Ramos (cell line): ENCODE measurements at regions not wholly inside any gene's neighbourhood (a gene's known extent, or its start where the extent isn't known, plus 50 kb on each side); places are given as distances from the start of the nearest gene placed in this dataset.

ENCODE experiments used
- in situ Hi-C: fragments of 300-500 bp; cut with MboI; formaldehyde crosslinking; loops from one replicate; pipeline ENCODE4 v1.14.3; 2022; ENCODE audit warnings: low sequenced_read_pairs; ENCODE audit not compliant: unreplicated experiment

- in situ Hi-C loops = loop anchor here (25.0 kb wide), 1 partner anchor 1207 kb away; no protein-coding TSS in a partner anchor
These were observed 263.8 kb upstream of the RPS6KA3 start for GRCh38 chrX:20530406-20530921.

DNA sequence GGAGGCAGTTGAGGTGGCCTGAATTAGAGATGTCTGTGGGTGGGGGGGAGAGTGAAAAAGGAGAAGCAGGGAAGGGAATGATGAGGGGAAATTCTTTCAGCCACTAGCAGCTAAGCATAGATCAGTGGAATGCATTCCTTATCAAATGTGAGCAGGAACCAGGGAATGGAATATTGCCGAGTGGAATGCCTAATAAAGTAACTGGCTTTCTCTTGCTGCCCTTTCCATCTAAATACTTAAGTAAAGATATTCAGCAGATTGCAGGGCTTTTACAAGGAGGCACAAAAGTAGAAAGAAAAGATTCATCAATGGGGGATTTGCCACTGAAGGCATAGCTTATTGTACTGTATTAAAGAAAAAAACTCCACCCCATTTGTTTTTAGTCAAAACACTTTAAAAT lies 263.0 kb upstream of the RPS6KA3 start:
- in situ Hi-C loops = loop anchor here (25.0 kb wide), 1 partner anchor 1208 kb away; no protein-coding TSS in a partner anchor

- in situ Hi-C loops = loop anchor here (25.0 kb wide), 1 partner anchor 1208 kb away; no protein-coding TSS in a partner anchor
These were observed 262.6 kb upstream of the RPS6KA3 start for GRCh38 chrX:20529301-20529700.

- in situ Hi-C loops = loop anchor here (25.0 kb wide), 1 partner anchor 1210 kb away; no protein-coding TSS in a partner anchor
These were observed 260.9 kb upstream of the RPS6KA3 start for GRCh38 chrX:20527558-20528011.

DNA sequence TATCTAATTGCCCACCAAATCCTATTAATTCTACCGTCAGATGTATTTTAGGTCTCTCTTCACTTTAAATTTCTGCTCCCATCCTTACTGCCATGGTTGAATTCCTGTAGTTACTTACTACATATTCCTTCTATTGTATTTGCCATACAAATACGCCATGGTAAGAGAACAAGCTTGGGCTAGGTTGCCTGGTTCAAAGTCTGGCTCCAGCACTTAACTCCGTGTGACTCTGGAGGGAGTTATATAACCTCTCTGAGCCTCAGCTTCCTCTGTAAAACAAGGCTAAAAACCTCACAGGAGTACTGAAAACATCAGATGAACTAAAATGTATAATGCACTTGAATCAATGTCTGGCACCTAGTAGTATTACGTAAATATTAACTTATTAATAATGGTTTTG lies 260.3 kb upstream of the RPS6KA3 start:
- in situ Hi-C loops = loop anchor here (25.0 kb wide), 1 partner anchor 1210 kb away; no protein-coding TSS in a partner anchor

- in situ Hi-C loops = no loop called here
These were observed 257.1 kb upstream of the RPS6KA3 start for GRCh38 chrX:20523626-20524312.

DNA sequence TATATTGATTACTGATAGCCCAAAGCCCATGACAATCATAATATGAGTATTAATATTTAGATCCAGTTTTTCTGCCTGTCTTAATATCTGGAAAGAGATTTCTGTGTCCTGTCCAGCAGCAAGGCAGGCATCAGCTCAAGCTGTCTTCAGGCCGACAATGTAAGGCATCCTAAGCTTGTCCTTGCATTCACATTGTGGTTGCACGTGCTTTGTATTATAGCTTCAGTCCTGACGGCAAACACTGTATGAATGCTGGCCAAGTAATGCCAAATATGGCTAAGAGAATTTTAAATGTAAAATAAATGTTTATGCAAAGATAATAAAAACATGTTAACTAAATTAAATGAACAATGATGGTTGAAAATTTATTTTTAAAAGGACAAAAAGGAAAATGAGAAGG lies 255.7 kb upstream of the RPS6KA3 start:
- in situ Hi-C loops = no loop called here

- in situ Hi-C loops = no loop called here
These were observed 254.5 kb upstream of the RPS6KA3 start for GRCh38 chrX:20521222-20521621.

GRCh38 chrX:20519826-20520225 lies 253.1 kb upstream of the RPS6KA3 start:
- in situ Hi-C loops = no loop called here

GRCh38 chrX:20519146-20519545 lies 252.4 kb upstream of the RPS6KA3 start:
- in situ Hi-C loops = no loop called here

DNA sequence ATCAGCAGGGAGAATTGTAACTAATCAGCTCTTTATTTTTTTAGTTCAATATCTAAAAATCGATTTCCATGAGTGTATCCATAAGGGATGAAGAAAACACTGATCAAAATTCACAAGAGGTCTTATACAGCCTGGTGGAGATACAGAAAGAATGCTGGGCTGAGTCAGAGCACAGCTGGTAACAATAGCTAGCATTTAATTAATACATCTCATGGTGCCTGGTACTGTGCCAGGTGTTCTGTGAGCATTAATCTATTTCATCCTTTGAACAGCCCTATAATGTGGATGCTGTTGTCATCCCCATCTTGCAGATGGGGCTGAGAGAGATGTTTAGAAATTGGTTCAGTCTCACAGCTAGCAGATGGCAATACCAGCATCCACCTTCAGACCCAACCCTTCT lies 250.9 kb upstream of the RPS6KA3 start:
- in situ Hi-C loops = no loop called here

DNA sequence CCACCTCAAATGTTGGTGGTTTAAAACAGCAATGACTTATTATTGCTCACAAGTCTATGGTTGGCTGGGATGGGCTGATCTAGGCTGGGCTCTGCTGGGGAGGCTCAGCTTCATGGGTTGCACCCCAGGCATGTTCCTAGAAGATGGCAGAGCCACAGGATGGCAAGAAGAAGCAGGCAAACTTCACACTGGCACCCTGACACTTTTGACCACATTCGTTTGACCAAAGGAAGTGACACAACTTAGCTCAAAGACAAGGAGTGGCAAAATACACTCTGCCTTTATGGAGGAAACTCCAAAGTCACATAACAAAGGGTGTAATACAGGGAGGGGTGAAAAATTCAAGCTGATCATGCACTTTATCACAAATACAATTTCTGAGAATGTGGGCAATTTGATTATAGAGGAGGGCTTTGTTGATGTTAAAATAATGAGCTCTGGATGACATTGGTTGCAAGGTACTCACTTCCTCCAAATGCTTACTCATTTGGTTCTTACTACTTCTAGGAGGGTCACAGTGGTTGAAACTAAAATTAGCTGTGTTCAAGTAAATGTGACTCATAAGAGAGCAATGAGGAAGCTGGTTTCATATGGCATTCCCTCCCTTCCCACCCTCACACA lies 249.2 kb upstream of the RPS6KA3 start:
- in situ Hi-C loops = no loop called here

DNA sequence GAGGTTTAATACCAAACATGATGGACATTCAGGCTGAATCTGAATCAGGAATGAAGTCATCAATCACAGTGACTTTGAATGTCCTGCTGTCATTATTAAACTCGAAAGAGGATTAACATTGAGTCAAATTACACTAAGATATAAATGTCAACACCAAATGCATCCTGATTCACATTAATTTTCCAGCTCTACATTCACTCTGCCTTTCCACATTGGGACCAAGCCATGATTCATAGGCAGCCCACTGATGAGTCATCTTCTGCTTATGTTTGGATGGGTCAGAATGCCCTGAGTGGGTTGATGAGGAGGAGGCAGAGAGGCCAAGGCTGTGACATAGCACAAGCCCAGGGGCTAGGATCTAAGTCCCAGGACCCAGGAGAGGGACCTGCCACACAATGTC lies 247.6 kb upstream of the RPS6KA3 start:
- in situ Hi-C loops = no loop called here

DNA sequence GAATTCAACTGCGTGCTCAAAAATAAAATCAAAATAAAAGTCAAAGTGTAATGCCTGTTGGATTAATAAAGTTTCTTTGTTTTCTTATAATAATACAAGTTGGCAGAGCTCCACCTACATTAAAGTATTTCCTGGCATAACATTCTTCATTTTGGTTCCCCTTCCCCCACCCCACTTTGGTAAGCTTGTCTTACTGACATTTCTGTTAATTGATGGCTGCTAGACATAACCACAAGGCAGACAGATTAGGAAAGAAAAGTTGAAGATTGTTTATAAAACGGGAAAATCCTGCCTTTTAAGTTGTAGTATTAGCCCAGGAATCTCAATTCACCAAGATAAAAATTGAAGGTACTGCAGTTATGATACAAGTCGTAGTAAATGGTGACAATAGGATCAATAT lies 246.5 kb upstream of the RPS6KA3 start:
- in situ Hi-C loops = no loop called here

DNA sequence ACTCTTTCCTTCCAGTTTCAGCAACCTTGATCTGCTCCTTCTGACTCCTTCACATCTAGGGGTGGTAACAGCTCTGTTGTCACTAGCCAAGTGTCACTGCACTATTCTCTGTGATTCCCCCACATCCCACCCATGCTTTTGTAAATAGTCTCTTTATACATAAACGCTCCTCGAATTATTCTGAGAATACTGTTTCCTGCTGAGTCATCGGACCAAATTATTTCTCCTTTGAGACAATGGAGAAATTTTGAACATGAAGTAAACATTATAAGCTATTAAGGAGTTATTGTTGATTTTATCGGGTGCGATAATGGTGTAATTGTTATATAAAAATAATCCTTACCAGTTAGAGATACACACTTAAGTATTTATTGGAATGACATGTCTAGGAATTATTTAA lies 245.1 kb upstream of the RPS6KA3 start:
- in situ Hi-C loops = no loop called here

DNA sequence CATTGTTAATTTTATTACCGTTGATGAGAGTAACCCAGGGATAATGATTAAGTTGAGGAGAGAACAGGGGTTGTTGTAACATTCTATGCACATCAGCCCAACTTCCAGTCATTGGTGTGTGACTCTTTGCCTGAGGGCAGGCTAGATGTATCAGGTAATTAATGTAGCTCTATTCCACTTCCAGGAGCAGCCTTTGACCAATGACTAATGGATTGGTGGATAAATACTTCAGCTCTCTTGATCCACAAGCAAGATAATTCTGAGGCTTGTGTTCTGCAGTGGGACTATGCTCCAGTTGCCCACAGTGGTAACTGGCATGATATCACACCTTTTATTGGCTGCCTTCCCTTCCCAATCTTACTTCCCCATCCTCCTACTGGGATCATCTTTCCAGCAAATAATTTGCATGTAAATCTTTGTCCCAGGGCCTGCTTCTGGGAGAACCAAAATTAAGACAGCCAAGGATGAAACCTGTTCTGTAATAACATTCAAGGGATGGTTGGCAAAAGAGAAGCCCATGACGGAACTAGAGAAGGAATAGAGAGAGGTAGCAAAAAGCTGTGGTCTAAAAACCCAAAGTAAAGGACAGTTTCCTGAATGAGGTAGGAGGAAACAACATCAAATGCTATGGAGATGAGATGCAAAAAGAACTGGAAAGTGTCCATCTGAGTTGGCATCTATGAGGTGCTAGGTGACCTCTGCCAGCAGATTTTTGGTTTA lies 241.4 kb upstream of the RPS6KA3 start:
- in situ Hi-C loops = no loop called here

GRCh38 chrX:20506739-20507138 lies 240.0 kb upstream of the RPS6KA3 start:
- in situ Hi-C loops = no loop called here

- in situ Hi-C loops = no loop called here
These were observed 234.2 kb upstream of the RPS6KA3 start for GRCh38 chrX:20500949-20501348.

GRCh38 chrX:20500171-20500865 lies 233.6 kb upstream of the RPS6KA3 start:
- in situ Hi-C loops = no loop called here

DNA sequence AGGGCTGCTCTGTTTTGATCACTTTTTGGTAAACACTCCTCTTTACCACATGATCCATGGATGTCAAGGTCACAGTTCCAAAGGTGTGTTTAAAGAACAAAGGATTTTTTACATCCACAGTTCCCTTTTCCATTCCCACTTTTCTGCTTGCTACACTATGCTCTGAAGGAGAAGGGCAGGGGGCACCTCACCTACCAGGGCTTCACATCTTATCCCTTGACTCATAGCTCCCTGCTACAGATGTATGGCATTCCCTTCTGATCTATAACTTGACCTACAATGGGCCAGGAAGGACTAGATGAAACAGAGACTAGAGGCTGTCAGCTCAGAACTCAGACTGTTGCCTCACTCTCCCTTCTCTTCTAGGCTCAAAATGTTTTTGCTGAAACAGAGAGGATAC lies 233.1 kb upstream of the RPS6KA3 start:
- in situ Hi-C loops = no loop called here
